Progenitor cell of endocrine pancreas (in vitro differentiated cells): ENCODE measurements at regions not wholly inside any gene's neighbourhood (a gene's known extent, or its start where the extent isn't known, plus 50 kb on each side); places are given as distances from the start of the nearest gene placed in this dataset.

Experiments
- DNase-seq: peaks from one replicate; pipeline ENCODE4 v3.0.0; 2021; ENCODE audit warnings: low spot score; ENCODE audit not compliant: unreplicated experiment
- H3K27ac Mint-ChIP-seq: 2 replicates; pipeline ENCODE4 v1.8.0; 2021; ENCODE audit warnings: mild to moderate bottlenecking, moderate library complexity, mixed read lengths
- H3K27me3 Mint-ChIP-seq: 2 replicates; pipeline ENCODE4 v1.8.0; 2021; ENCODE audit warnings: mixed read lengths
- H3K36me3 Mint-ChIP-seq: 2 replicates; pipeline ENCODE4 v1.8.0; 2022; ENCODE audit warnings: mixed read lengths; ENCODE audit not compliant: insufficient read depth
- H3K4me1 Mint-ChIP-seq: 2 replicates; pipeline ENCODE4 v1.8.0; 2021; ENCODE audit warnings: low read depth, mixed read lengths
- H3K4me3 Mint-ChIP-seq: 2 replicates; pipeline ENCODE4 v1.8.0; 2021; ENCODE audit warnings: low read depth, mild to moderate bottlenecking, moderate library complexity, mixed read lengths
- H3K9me3 Mint-ChIP-seq: 2 replicates; pipeline ENCODE4 v1.8.0; 2021; ENCODE audit warnings: low read depth, mixed read lengths
- CTCF ChIP-seq: fragments of 200-600 bp; sonication (generic); IDR thresholded peaks from one replicate; pipeline ENCODE4 v1.5.0; 2021; ENCODE audit warnings: antibody characterized with exemption, mild to moderate bottlenecking; ENCODE audit not compliant: unreplicated experiment

GRCh38 chrX:21151051-21151450, 223.2 kb upstream of the CNKSR2 start:
- DNase-seq = no peak
- H3K9me3 Mint-ChIP-seq = peaks cover under 1% of the 10 kb centered on the region

GRCh38 chrX:21153033-21153432, 221.2 kb upstream of the CNKSR2 start:
- no peak for TF ChIP-seq CTCF
- no peak overlapping the region for H3K4me3 Mint-ChIP-seq
- H3K27me3 Mint-ChIP-seq = no peaks in the 10 kb centered on the region
- H3K9me3 Mint-ChIP-seq = no peaks in the 10 kb centered on the region
- no peak overlapping the region for H3K27ac Mint-ChIP-seq
- DNase-seq = no peak
- no peaks in the 10 kb centered on the region for H3K36me3 Mint-ChIP-seq
- H3K4me1 Mint-ChIP-seq = peaks cover 3% of the 10 kb centered on the region

More at GRCh38 chrX:21151051-21151450, 223.2 kb upstream of the CNKSR2 start:
- H3K4me3 Mint-ChIP-seq = no peak overlapping the region
- H3K36me3 Mint-ChIP-seq = no peaks in the 10 kb centered on the region
- no peak overlapping the region for H3K27ac Mint-ChIP-seq
- H3K27me3 Mint-ChIP-seq = no peaks in the 10 kb centered on the region
- peaks cover 3% of the 10 kb centered on the region for H3K4me1 Mint-ChIP-seq
- no peak for TF ChIP-seq CTCF

GRCh38 chrX:21153503-21153902, 220.7 kb upstream of the CNKSR2 start:
- Mint-ChIP-seq H3K9me3 (no peaks in the 10 kb centered on the region), H3K36me3 (no peaks in the 10 kb centered on the region), H3K27me3 (no peaks in the 10 kb centered on the region), H3K4me1 (peaks cover 3% of the 10 kb centered on the region), H3K4me3 (no peak overlapping the region), H3K27ac (no peak overlapping the region)
- no peak for DNase-seq
- no peak for TF ChIP-seq CTCF

- H3K4me1 Mint-ChIP-seq = peaks cover 3% of the 10 kb centered on the region
- H3K4me3 Mint-ChIP-seq = no peak overlapping the region
- H3K9me3 Mint-ChIP-seq = peaks cover 3% of the 10 kb centered on the region
- H3K27me3 Mint-ChIP-seq = no peaks in the 10 kb centered on the region
- no peak overlapping the region for H3K27ac Mint-ChIP-seq
- no peaks in the 10 kb centered on the region for H3K36me3 Mint-ChIP-seq
- TF ChIP-seq CTCF = no peak
- no peak for DNase-seq
These were observed 218.3 kb upstream of the CNKSR2 start for GRCh38 chrX:21155916-21156315.

- TF ChIP-seq CTCF = no peak
- H3K36me3 Mint-ChIP-seq = no peaks in the 10 kb centered on the region
- no peak overlapping the region for H3K27ac Mint-ChIP-seq
- no peak for DNase-seq
- H3K9me3 Mint-ChIP-seq = peaks cover 3% of the 10 kb centered on the region
- H3K4me1 Mint-ChIP-seq = peaks cover 3% of the 10 kb centered on the region
- H3K4me3 Mint-ChIP-seq = no peak overlapping the region
- H3K27me3 Mint-ChIP-seq = no peaks in the 10 kb centered on the region
These were observed 217.6 kb upstream of the CNKSR2 start for GRCh38 chrX:21156632-21157031.
